SK-N-SH treated with all-trans-retinoic acid at 6 μM for 48 hours (cell line): ENCODE measurements at regions not wholly inside any gene's neighbourhood (a gene's known extent, or its start where the extent isn't known, plus 50 kb on each side); places are given as distances from the start of the nearest gene placed in this dataset.

Source experiments
- ATAC-seq: fragments of 200-7000 bp; cut with Tn5 transposase; 3 replicates; pipeline ENCODE4 v1.9.1; 2020; ENCODE audit warnings: mild to moderate bottlenecking, moderate library complexity
- ARNTL ChIP-seq: fragments of 450-650 bp; formaldehyde crosslinking; IDR thresholded peaks from 2 replicates; pipeline ENCODE4 v1.5.0; 2020; ENCODE audit warnings: low read depth, mild to moderate bottlenecking, moderate library complexity, borderline replicate concordance
- BACH2 ChIP-seq: fragments of 250-450 bp; sonication (Bioruptor Pico); IDR thresholded peaks from 2 replicates; pipeline ENCODE4 v1.9.0; 2021; ENCODE audit warnings: mild to moderate bottlenecking, borderline replicate concordance
- CREB5 ChIP-seq: fragments of 250-450 bp; sonication (Bioruptor Pico); IDR thresholded peaks from 2 replicates; pipeline ENCODE4 v1.5.1; 2020; ENCODE audit warnings: low read depth, mild to moderate bottlenecking, moderate library complexity
- CSDC2 ChIP-seq: fragments of 250-450 bp; sonication (Bioruptor Pico); IDR thresholded peaks from 2 replicates; pipeline ENCODE4 v1.5.0; 2020; ENCODE audit warnings: mild to moderate bottlenecking, moderate library complexity
- CSRNP3 ChIP-seq: fragments of 250-450 bp; sonication (Bioruptor Pico); IDR thresholded peaks from 2 replicates; pipeline ENCODE4 v1.5.1; 2021; ENCODE audit warnings: mild to moderate bottlenecking, moderate library complexity
- GLIS3 ChIP-seq: fragments of 250-450 bp; sonication (Bioruptor Pico); IDR thresholded peaks from 2 replicates; pipeline ENCODE4 v1.5.0; 2020; ENCODE audit warnings: mild to moderate bottlenecking, moderate library complexity
- ISL1 ChIP-seq: fragments of 250-450 bp; sonication (Bioruptor Pico); IDR thresholded peaks from 2 replicates; pipeline ENCODE4 v2.1.2; 2022; ENCODE audit warnings: mild to moderate bottlenecking, moderate library complexity
- OSR1 ChIP-seq: fragments of 250-450 bp; sonication (Bioruptor Pico); IDR thresholded peaks from 2 replicates; pipeline ENCODE4 v1.8.0; 2022; ENCODE audit warnings: moderate library complexity, mild to moderate bottlenecking, inconsistent platforms
- PATZ1 ChIP-seq: fragments of 250-450 bp; sonication (Bioruptor Pico); IDR thresholded peaks from 2 replicates; pipeline ENCODE4 v1.8.0; 2020; ENCODE audit warnings: mild to moderate bottlenecking, moderate library complexity, borderline replicate concordance
- POU6F1 ChIP-seq: fragments of 250-450 bp; sonication (Bioruptor Pico); IDR thresholded peaks from 2 replicates; pipeline ENCODE4 v1.8.0; 2021; ENCODE audit warnings: low read depth, mild to moderate bottlenecking, moderate library complexity, borderline replicate concordance
- PPARA ChIP-seq: fragments of 250-450 bp; sonication (Bioruptor Pico); IDR thresholded peaks from 2 replicates; pipeline ENCODE4 v1.5.0; 2020; ENCODE audit warnings: mild to moderate bottlenecking, borderline replicate concordance
- RARB ChIP-seq: fragments of 250-450 bp; sonication (Bioruptor Pico); IDR thresholded peaks from 2 replicates; pipeline ENCODE4 v1.8.0; 2021; ENCODE audit warnings: mild to moderate bottlenecking, moderate library complexity
- SNAI2 ChIP-seq: fragments of 250-450 bp; sonication (Bioruptor Pico); IDR thresholded peaks from 2 replicates; pipeline ENCODE4 v1.5.0; 2020; ENCODE audit warnings: mild to moderate bottlenecking, moderate library complexity
- TCF4 ChIP-seq: fragments of 250-450 bp; sonication (Bioruptor Pico); IDR thresholded peaks from 2 replicates; pipeline ENCODE4 v1.8.0; 2021; ENCODE audit warnings: mild to moderate bottlenecking, moderate library complexity, borderline replicate concordance
- TOX ChIP-seq: fragments of 250-450 bp; sonication (Bioruptor Pico); IDR thresholded peaks from 2 replicates; pipeline ENCODE4 v1.8.0; 2021; ENCODE audit warnings: mild to moderate bottlenecking, moderate library complexity, borderline replicate concordance
- TSHZ2 ChIP-seq: fragments of 250-450 bp; sonication (Bioruptor Pico); IDR thresholded peaks from 2 replicates; pipeline ENCODE4 v1.5.0; 2020; ENCODE audit warnings: mild to moderate bottlenecking, moderate library complexity
- ZC3H10 ChIP-seq: fragments of 250-450 bp; sonication (Bioruptor Pico); IDR thresholded peaks from 2 replicates; pipeline ENCODE4 v1.5.1; 2021; ENCODE audit warnings: mild to moderate bottlenecking, moderate library complexity
- ZFP3 ChIP-seq: fragments of 250-450 bp; sonication (Bioruptor Pico); IDR thresholded peaks from 2 replicates; pipeline ENCODE4 v1.5.0; 2020; ENCODE audit warnings: mild to moderate bottlenecking, moderate library complexity
- ZFP30 ChIP-seq: fragments of 450-650 bp; formaldehyde crosslinking; IDR thresholded peaks from 2 replicates; pipeline ENCODE4 v1.5.0; 2022; ENCODE audit warnings: mild to moderate bottlenecking, moderate library complexity
- ZNF565 ChIP-seq: fragments of 450-650 bp; formaldehyde crosslinking; conservative IDR thresholded peaks from 2 replicates; pipeline ENCODE4 v1.5.0; 2020; ENCODE audit warnings: low read depth, mild to moderate bottlenecking, moderate library complexity
- ZNF70 ChIP-seq: fragments of 450-650 bp; formaldehyde crosslinking; IDR thresholded peaks from 2 replicates; pipeline ENCODE4 v1.5.0; 2020; ENCODE audit warnings: mild to moderate bottlenecking, moderate library complexity
- ZNF8 ChIP-seq: fragments of 450-650 bp; formaldehyde crosslinking; IDR thresholded peaks from 2 replicates; pipeline ENCODE4 v1.5.0; 2020; ENCODE audit warnings: mild to moderate bottlenecking, moderate library complexity

- TF ChIP-seq TOX (no peak), ZNF565 (CRISPR knock-in tag) (no peak)
These were observed 62.8 kb upstream of the COL13A1 start (continued) for GRCh38 chr10:69738858-69739435.

- ATAC-seq: no peak
- no peak for TF ChIP-seq ARNTL (CRISPR knock-in tag)
- TF ChIP-seq POU6F1: no peak
- no peak for TF ChIP-seq TSHZ2
- TF ChIP-seq PATZ1 (CRISPR knock-in tag): no peak
- no peak for TF ChIP-seq PPARA
- TF ChIP-seq ZC3H10 (CRISPR knock-in tag): no peak
- no peak for TF ChIP-seq RARB (CRISPR knock-in tag)
- TF ChIP-seq BACH2 (CRISPR knock-in tag): no peak
- no peak for TF ChIP-seq CSRNP3 (CRISPR knock-in tag)
- TF ChIP-seq, all 23 proteins: peak for 0
These were observed 62.1 kb upstream of the COL13A1 start for GRCh38 chr10:69739634-69740033.

GRCh38 chr10:69740126-69740525 lies 61.6 kb upstream of the COL13A1 start:
- ATAC-seq: no peak
- no peak for TF ChIP-seq CREB5 (CRISPR knock-in tag)
- TF ChIP-seq ZNF8: no peak
- TF ChIP-seq GLIS3 (CRISPR knock-in tag): no peak
- TF ChIP-seq RARB (CRISPR knock-in tag): no peak
- no peak for TF ChIP-seq ZFP3
- TF ChIP-seq OSR1 (CRISPR knock-in tag): no peak
- TF ChIP-seq CSDC2 (CRISPR knock-in tag): no peak
- no peak for TF ChIP-seq POU6F1
- no peak for TF ChIP-seq CSRNP3 (CRISPR knock-in tag)
- no peak for TF ChIP-seq ZFP30 (CRISPR knock-in tag)
- TF ChIP-seq TSHZ2: no peak
- no peak for TF ChIP-seq SNAI2 (CRISPR knock-in tag)
- no peak for TF ChIP-seq TCF4 (CRISPR knock-in tag)
- TF ChIP-seq ZNF70 (CRISPR knock-in tag): no peak
- no peak for TF ChIP-seq TOX
- TF ChIP-seq ISL1: no peak
